Colonic mucosa (tissue), 4 donors: ENCODE measurements at regions not wholly inside any gene's neighbourhood (a gene's known extent, or its start where the extent isn't known, plus 50 kb on each side); places are given as distances from the start of the nearest gene placed in this dataset.

Source experiments
- DNase-seq: peaks from one replicate; pipeline ENCODE4 v3.0.0-alpha.2; 2020
- H3K27ac ChIP-seq: fragments of 200-600 bp; one replicate; pipeline ENCODE4 v1.8.0; 2021
- H3K27me3 ChIP-seq: fragments of 200-600 bp; one replicate; pipeline ENCODE4 v1.8.0; 2021
- H3K36me3 ChIP-seq: fragments of 200-600 bp; one replicate; pipeline ENCODE4 v1.8.0; 2021
- H3K4me1 ChIP-seq: fragments of 200-600 bp; one replicate; pipeline ENCODE4 v1.8.0; 2021; ENCODE audit warnings: mild to moderate bottlenecking
- H3K4me3 ChIP-seq: fragments of 200-600 bp; one replicate; pipeline ENCODE4 v1.8.0; 2021
- H3K9ac ChIP-seq, 2 donors: one replicate each; pipeline ENCODE4 v1.7.0; 2013; ENCODE audit warnings: control low read depth in 2 of 2, low read depth in 2 of 2, low read length in 2 of 2
- H3K9me3 ChIP-seq: fragments of 200-600 bp; one replicate; pipeline ENCODE4 v1.8.0; 2021
- CTCF ChIP-seq: fragments of 200-600 bp; IDR thresholded peaks from one replicate; pipeline ENCODE4 v1.8.0; 2022; ENCODE audit warnings: antibody characterized with exemption, mild to moderate bottlenecking
- intact Hi-C: fragments of 100-400 bp; cut with DNase I; formaldehyde crosslinking; loops from one replicate; pipeline ENCODE4 v1.14.1; 2022
- donor health status: healthy.
- donor health status: DM: no; HTN: no; CAD: no.
- donor health status: DM: no; HTN: no; CAD: no.

- TF ChIP-seq CTCF, result no peak
- DNase-seq, result no peak
These were observed 158.9 kb downstream of the MRPL14 start for GRCh38 chr6:43968110-43968965.

GRCh38 chr6:43967719-43968091 lies 159.5 kb downstream of the MRPL14 start:
- TF ChIP-seq CTCF, result no peak
- DNase-seq, result no peak
- H3K36me3 ChIP-seq, result no peaks in the 10 kb centered on the region
- H3K4me1 ChIP-seq, result no peaks in the 10 kb centered on the region
- no peaks in the 10 kb centered on the region for H3K27me3 ChIP-seq
- H3K9ac ChIP-seq, result no peak overlapping the region
- intact Hi-C loops, result no loop called here
- no peaks in the 10 kb centered on the region for H3K9me3 ChIP-seq
- no peak overlapping the region for H3K4me3 ChIP-seq
- no peak overlapping the region for H3K27ac ChIP-seq

More at GRCh38 chr6:43968110-43968965, 158.9 kb downstream of the MRPL14 start:
- Histone ChIP-seq H3K4me1 (no peaks in the 10 kb centered on the region), H3K4me3 (no peak overlapping the region), H3K9me3 (no peaks in the 10 kb centered on the region), H3K27ac (no peak overlapping the region), H3K27me3 (no peaks in the 10 kb centered on the region), H3K36me3 (no peaks in the 10 kb centered on the region), H3K9ac (no peak overlapping the region)
- intact Hi-C loops, result no loop called here

GRCh38 chr6:43966853-43967718 lies 160.2 kb downstream of the MRPL14 start:
- no peak overlapping the region for H3K9ac ChIP-seq
- no peaks in the 10 kb centered on the region for H3K27me3 ChIP-seq
- no peak for DNase-seq
- no peak overlapping the region for H3K27ac ChIP-seq
- H3K36me3 ChIP-seq, result no peaks in the 10 kb centered on the region
- H3K4me1 ChIP-seq, result no peaks in the 10 kb centered on the region
- intact Hi-C loops, result no loop called here
- H3K9me3 ChIP-seq, result no peaks in the 10 kb centered on the region
- TF ChIP-seq CTCF, result no peak
- H3K4me3 ChIP-seq, result no peak overlapping the region

- no peak overlapping the region for H3K27ac ChIP-seq
- H3K4me1 ChIP-seq, result no peaks in the 10 kb centered on the region
- TF ChIP-seq CTCF, result no peak
- H3K4me3 ChIP-seq, result no peak overlapping the region
- no peaks in the 10 kb centered on the region for H3K36me3 ChIP-seq
- intact Hi-C loops, result no loop called here
- H3K27me3 ChIP-seq, result no peaks in the 10 kb centered on the region
- DNase-seq, result no peak
- no peak overlapping the region for H3K9ac ChIP-seq
- H3K9me3 ChIP-seq, result no peaks in the 10 kb centered on the region
These were observed 160.9 kb downstream of the MRPL14 start for GRCh38 chr6:43966374-43966658.

GRCh38 chr6:43965628-43966373 lies 161.5 kb downstream of the MRPL14 start:
- H3K36me3 ChIP-seq, result no peaks in the 10 kb centered on the region
- no peak for DNase-seq
- H3K27ac ChIP-seq, result no peak overlapping the region
- no peak overlapping the region for H3K4me3 ChIP-seq
- no peak overlapping the region for H3K9ac ChIP-seq
- no peaks in the 10 kb centered on the region for H3K27me3 ChIP-seq
- intact Hi-C loops, result no loop called here
- TF ChIP-seq CTCF, result no peak
- H3K4me1 ChIP-seq, result no peaks in the 10 kb centered on the region
- no peaks in the 10 kb centered on the region for H3K9me3 ChIP-seq
